ENCODE measurements at regions not wholly inside any gene's neighbourhood (a gene's known extent, or its start where the extent isn't known, plus 50 kb on each side); places are given as distances from the start of the nearest gene placed in this dataset.
"Not testable (repeated sequence)": the region's sequence is repeated elsewhere in the genome, so short reads cannot be mapped to it uniquely, and the experiment has no call there.

- no peak for TF ChIP-seq MAX (IDR thresholded peaks at IDR 0.05; ENCODE audit: low read depth, low read length)
- TF ChIP-seq, protein P1, sequence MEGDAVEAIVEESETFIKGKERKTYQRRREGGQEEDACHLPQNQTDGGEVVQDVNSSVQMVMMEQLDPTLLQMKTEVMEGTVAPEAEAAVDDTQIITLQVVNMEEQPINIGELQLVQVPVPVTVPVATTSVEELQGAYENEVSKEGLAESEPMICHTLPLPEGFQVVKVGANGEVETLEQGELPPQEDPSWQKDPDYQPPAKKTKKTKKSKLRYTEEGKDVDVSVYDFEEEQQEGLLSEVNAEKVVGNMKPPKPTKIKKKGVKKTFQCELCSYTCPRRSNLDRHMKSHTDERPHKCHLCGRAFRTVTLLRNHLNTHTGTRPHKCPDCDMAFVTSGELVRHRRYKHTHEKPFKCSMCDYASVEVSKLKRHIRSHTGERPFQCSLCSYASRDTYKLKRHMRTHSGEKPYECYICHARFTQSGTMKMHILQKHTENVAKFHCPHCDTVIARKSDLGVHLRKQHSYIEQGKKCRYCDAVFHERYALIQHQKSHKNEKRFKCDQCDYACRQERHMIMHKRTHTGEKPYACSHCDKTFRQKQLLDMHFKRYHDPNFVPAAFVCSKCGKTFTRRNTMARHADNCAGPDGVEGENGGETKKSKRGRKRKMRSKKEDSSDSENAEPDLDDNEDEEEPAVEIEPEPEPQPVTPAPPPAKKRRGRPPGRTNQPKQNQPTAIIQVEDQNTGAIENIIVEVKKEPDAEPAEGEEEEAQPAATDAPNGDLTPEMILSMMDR (IDR thresholded peaks at IDR 0.05; ENCODE audit: low read depth, low read length), result no peak
- no peak overlapping the region for H3K4me3 ChIP-seq (ENCODE audit: low read depth, low read length)
- DNase-seq (ENCODE audit: low read depth), result no peak
These were observed 232.1 kb downstream of the IGSF11 start for GRCh38 chr3:118802325-118803095.

DNA sequence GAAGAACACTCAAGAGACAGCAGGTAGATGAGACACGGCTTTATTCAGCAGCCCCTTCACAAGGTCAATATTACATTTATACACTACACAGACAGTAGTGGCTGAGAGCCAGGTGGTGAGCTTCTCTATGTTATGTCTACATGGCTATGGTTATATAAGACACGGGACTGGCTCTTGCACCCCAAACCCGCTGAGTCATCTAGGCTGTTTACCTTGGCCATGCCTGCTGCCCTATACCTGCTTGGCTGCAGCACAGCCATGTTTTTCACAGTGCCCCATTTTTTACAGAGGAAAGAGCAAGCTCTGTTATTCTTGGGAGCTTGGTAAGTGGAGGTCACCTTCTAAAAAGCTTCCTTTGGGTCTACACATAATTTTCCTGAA lies 231.6 kb downstream of the IGSF11 start:
- no peak overlapping the region for H3K4me3 ChIP-seq (ENCODE audit: low read depth, low read length)
- no peak for TF ChIP-seq MYC (IDR thresholded peaks at IDR 0.05; ENCODE audit: low read depth, low read length)
- TF ChIP-seq MAX (IDR thresholded peaks at IDR 0.05; ENCODE audit: low read depth, low read length), result no peak
- TF ChIP-seq, protein P1 (IDR thresholded peaks at IDR 0.05; ENCODE audit: low read depth, low read length), result no peak
- no peak for TF ChIP-seq POLR2A (IDR thresholded peaks at IDR 0.05; ENCODE audit: extremely low read depth, insufficient read length)
- DNase-seq (ENCODE audit: low read depth), result no peak

DNA sequence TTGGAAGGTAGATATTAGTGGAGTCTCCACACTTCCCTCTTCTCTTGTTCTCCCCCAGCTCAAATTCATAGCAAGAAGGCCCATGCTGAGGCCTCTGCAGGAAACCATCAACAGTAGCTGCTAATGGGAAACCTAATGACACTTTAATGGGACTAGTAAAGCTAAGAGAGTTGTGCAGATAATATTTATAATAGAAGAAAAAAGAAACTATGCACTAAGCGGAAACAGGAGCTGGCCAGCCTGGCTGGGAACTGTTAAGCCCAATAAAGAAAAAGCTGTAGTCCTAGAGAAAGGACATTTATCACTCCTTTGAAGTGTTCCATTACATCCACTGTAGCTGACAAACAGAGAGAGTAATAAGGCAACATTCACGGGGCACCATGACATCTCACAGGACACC lies 229.6 kb downstream of the IGSF11 start:
- no peak overlapping the region for H3K4me3 ChIP-seq (ENCODE audit: low read depth, low read length)
- DNase-seq (ENCODE audit: low read depth), result no peak
- TF ChIP-seq, protein P1 (IDR thresholded peaks at IDR 0.05; ENCODE audit: low read depth, low read length), result no peak
- TF ChIP-seq MYC (IDR thresholded peaks at IDR 0.05; ENCODE audit: low read depth, low read length) (no peak), POLR2A (IDR thresholded peaks at IDR 0.05; ENCODE audit: extremely low read depth, insufficient read length) (no peak), MAX (IDR thresholded peaks at IDR 0.05; ENCODE audit: low read depth, low read length) (no peak)

DNA sequence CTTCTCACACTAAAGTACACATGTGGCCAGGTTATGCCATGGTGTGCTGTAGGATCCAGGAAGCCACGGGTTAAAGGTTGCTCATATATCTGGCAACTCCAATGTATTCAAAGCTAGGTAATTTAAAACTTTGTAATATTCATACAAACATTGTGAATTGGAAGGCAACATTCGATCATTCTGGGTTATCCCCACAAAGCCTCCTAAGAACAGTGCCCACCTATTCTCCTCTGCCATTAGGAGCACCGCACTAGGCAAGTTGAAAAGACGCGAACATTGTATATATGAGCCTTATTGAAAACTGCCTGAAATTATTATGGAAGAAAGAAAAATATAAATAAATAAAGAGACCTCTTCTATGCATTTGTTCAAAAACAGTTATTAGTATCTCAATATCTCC lies 228.2 kb downstream of the IGSF11 start:
- DNase-seq (ENCODE audit: low read depth), result no peak
- H3K4me3 ChIP-seq (ENCODE audit: low read depth, low read length), result no peak overlapping the region
- TF ChIP-seq MYC (IDR thresholded peaks at IDR 0.05; ENCODE audit: low read depth, low read length) (no peak), POLR2A (IDR thresholded peaks at IDR 0.05; ENCODE audit: extremely low read depth, insufficient read length) (no peak), MAX (IDR thresholded peaks at IDR 0.05; ENCODE audit: low read depth, low read length) (no peak)
- TF ChIP-seq, protein P1 (IDR thresholded peaks at IDR 0.05; ENCODE audit: low read depth, low read length), result no peak

DNA sequence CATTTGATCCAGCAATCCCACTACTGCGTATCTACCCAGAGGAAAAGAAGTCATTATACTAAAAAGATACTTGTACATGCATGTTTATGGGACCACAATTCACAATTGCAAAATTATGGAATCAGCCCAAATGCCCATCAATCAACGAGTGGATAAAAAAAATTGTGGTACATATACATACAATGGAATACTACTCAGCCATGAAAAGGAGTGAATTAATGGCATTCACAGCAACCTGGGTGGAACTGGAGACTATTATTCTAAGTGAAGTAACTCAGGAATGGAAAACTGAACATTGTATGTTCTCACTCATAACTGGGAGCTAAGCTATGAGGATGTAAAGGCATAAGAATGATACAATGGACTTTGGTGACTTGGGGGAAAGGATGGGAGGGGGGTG lies 227.3 kb downstream of the IGSF11 start:
- H3K4me3 ChIP-seq (ENCODE audit: low read depth, low read length); DNase-seq (ENCODE audit: low read depth): not testable (repeated sequence)

DNA sequence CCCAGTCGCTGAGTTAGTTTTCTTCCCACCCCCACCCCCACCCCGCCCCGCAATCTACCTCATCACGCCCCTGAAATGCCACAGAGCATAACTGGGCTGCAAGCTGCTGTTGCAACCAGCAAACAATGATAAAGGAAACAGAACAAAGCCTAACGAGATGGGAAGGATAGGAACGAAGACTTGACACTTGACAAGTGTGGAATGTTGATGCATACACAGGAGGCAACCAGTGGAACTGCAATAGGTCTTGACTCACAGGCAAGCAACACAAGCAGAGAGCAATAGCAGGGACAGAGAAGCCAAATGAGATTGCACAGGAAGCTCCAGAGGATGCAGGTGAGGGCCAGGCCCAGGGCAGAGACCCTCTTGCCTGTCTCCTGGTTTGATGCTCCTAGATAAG lies 225.9 kb downstream of the IGSF11 start:
- DNase-seq (ENCODE audit: low read depth), result no peak
- no peak overlapping the region for H3K4me3 ChIP-seq (ENCODE audit: low read depth, low read length)
- TF ChIP-seq, protein P1 (IDR thresholded peaks at IDR 0.05; ENCODE audit: low read depth, low read length), result no peak
- TF ChIP-seq MYC (IDR thresholded peaks at IDR 0.05; ENCODE audit: low read depth, low read length), result no peak
- TF ChIP-seq POLR2A (IDR thresholded peaks at IDR 0.05; ENCODE audit: extremely low read depth, insufficient read length), result no peak
- TF ChIP-seq MAX (IDR thresholded peaks at IDR 0.05; ENCODE audit: low read depth, low read length), result no peak
